GM23248 (cell line): ENCODE measurements at regions not wholly inside any gene's neighbourhood (a gene's known extent, or its start where the extent isn't known, plus 50 kb on each side); places are given as distances from the start of the nearest gene placed in this dataset.

Experiments used
- EZH2 ChIP-seq: fragments of 200-600 bp; sonication (generic); IDR thresholded peaks from 2 replicates; pipeline ENCODE4 v1.6.1; 2018; ENCODE audit warnings: antibody characterized with exemption, mild to moderate bottlenecking; ENCODE audit not compliant: insufficient read depth, poor library complexity, severe bottlenecking
- EZH2phosphoT487 ChIP-seq: fragments of 200-600 bp; sonication (generic); IDR thresholded peaks from 2 replicates; pipeline ENCODE4 v1.6.1; 2018; ENCODE audit warnings: antibody characterized with exemption, moderate library complexity, mild to moderate bottlenecking, low read depth; ENCODE audit not compliant: insufficient read depth

- TF ChIP-seq EZH2phosphoT487 (no peak), EZH2 (no peak)
These were observed 86.4 kb upstream of the FZD7 start for GRCh38 chr2:201947287-201947686.
